ENCODE measurements at regions not wholly inside any gene's neighbourhood (a gene's known extent, or its start where the extent isn't known, plus 50 kb on each side); places are given as distances from the start of the nearest gene placed in this dataset.

- ChIA-PET CTCF (no interaction called here), POLR2A (no interaction called here)
- H3K27ac ChIP-seq (ENCODE audit: low read depth, low read length), result no peak overlapping the region
- TF ChIP-seq CTCF (IDR thresholded peaks at IDR 0.05; ENCODE audit: low read depth, low read length), result no peak
- H3K4me3 ChIP-seq (ENCODE audit: low read depth, low read length), result no peak overlapping the region
- DNase-seq (ENCODE audit: low read depth, low spot score), result no peak
- H3K9me3 ChIP-seq (ENCODE audit: control insufficient read depth, insufficient read depth, low read length), result peaks cover 8% of the 10 kb centered on the region
- H3K27me3 ChIP-seq (ENCODE audit: control insufficient read depth, insufficient read depth, low read length), result no peaks in the 10 kb centered on the region
Observed at GRCh38 chr9:10835791-10836463, 223.1 kb upstream of the PTPRD start.

- no peak overlapping the region for H3K4me3 ChIP-seq (ENCODE audit: low read depth, low read length)
- ChIA-PET CTCF (no interaction called here), POLR2A (no interaction called here)
- H3K9me3 ChIP-seq (ENCODE audit: control insufficient read depth, insufficient read depth, low read length), result peaks cover 3% of the 10 kb centered on the region; the same call in 1 of the 2 replicates
- TF ChIP-seq CTCF (IDR thresholded peaks at IDR 0.05; ENCODE audit: low read depth, low read length), result no peak
- no peak for DNase-seq (ENCODE audit: low read depth, low spot score)
- H3K27ac ChIP-seq (ENCODE audit: low read depth, low read length), result no peak overlapping the region
- H3K27me3 ChIP-seq (ENCODE audit: control insufficient read depth, insufficient read depth, low read length), result no peaks in the 10 kb centered on the region
Observed at GRCh38 chr9:10843151-10843550, 230.3 kb upstream of the PTPRD start.

- peaks cover 2% of the 10 kb centered on the region; the same call in 1 of the 2 replicates for H3K9me3 ChIP-seq (ENCODE audit: control insufficient read depth, insufficient read depth, low read length)
- no peak overlapping the region for H3K4me3 ChIP-seq (ENCODE audit: low read depth, low read length)
- no peak for TF ChIP-seq CTCF (IDR thresholded peaks at IDR 0.05; ENCODE audit: low read depth, low read length)
- H3K27me3 ChIP-seq (ENCODE audit: control insufficient read depth, insufficient read depth, low read length), result no peaks in the 10 kb centered on the region
- POLR2A ChIA-PET, result no interaction called here
- H3K27ac ChIP-seq (ENCODE audit: low read depth, low read length), result no peak overlapping the region
- CTCF ChIA-PET, result no interaction called here
- no peak for DNase-seq (ENCODE audit: low read depth, low spot score)
Observed at GRCh38 chr9:10855847-10856246, 243.0 kb upstream of the PTPRD start.

- no peak for DNase-seq (ENCODE audit: low read depth, low spot score)
- Histone ChIP-seq H3K27ac (ENCODE audit: low read depth, low read length) (no peak overlapping the region), H3K27me3 (ENCODE audit: control insufficient read depth, insufficient read depth, low read length) (no peaks in the 10 kb centered on the region), H3K4me3 (ENCODE audit: low read depth, low read length) (no peak overlapping the region), H3K9me3 (ENCODE audit: control insufficient read depth, insufficient read depth, low read length) (peaks cover 2% of the 10 kb centered on the region; the same call in 1 of the 2 replicates)
- no peak for TF ChIP-seq CTCF (IDR thresholded peaks at IDR 0.05; ENCODE audit: low read depth, low read length)
- ChIA-PET CTCF (no interaction called here), POLR2A (no interaction called here)
Observed at GRCh38 chr9:10858817-10859216, 246.0 kb upstream of the PTPRD start.

- DNase-seq (ENCODE audit: low read depth, low spot score), result no peak
- ChIA-PET POLR2A (no interaction called here), CTCF (no interaction called here)
- peaks cover 2% of the 10 kb centered on the region; the same call in 1 of the 2 replicates for H3K9me3 ChIP-seq (ENCODE audit: control insufficient read depth, insufficient read depth, low read length)
- H3K4me3 ChIP-seq (ENCODE audit: low read depth, low read length), result no peak overlapping the region
- TF ChIP-seq CTCF (IDR thresholded peaks at IDR 0.05; ENCODE audit: low read depth, low read length), result no peak
- no peak overlapping the region for H3K27ac ChIP-seq (ENCODE audit: low read depth, low read length)
- H3K27me3 ChIP-seq (ENCODE audit: control insufficient read depth, insufficient read depth, low read length), result no peaks in the 10 kb centered on the region
Observed at GRCh38 chr9:10863476-10863875, 250.7 kb upstream of the PTPRD start.
